Stimulated activated CD8-positive, alpha-beta memory T cell treated with anti-CD3 and anti-CD28 coated beads, Interleukin-2, amount 100 ng/mL, for 1 hour (primary cell): ENCODE measurements at regions not wholly inside any gene's neighbourhood (a gene's known extent, or its start where the extent isn't known, plus 50 kb on each side); places are given as distances from the start of the nearest gene placed in this dataset.
"Not testable (repeated sequence)": the region's sequence is repeated elsewhere in the genome, so short reads cannot be mapped to it uniquely, and the experiment has no call there.

Source experiments
- DNase-seq, 2 donors: peaks; one replicate each; pipeline ENCODE4 v3.0.0-alpha.2; 2020; ENCODE audit warnings: low read depth in 2 of 2

- DNase-seq = no peak
Measured at GRCh38 chr20:1810926-1811620, 84.1 kb upstream of the SIRPA start.

- DNase-seq = no peak
Measured at GRCh38 chr20:1810572-1810925, 84.7 kb upstream of the SIRPA start.

GRCh38 chr20:1809611-1810510 is 85.3 kb upstream of the SIRPA start:
- DNase-seq = no peak

GRCh38 chr20:1809131-1809572 is 86.1 kb upstream of the SIRPA start:
- DNase-seq = no peak

GRCh38 chr20:1808101-1808500 is 87.1 kb upstream of the SIRPA start:
- no peak for DNase-seq

- DNase-seq = no peak
Measured at GRCh38 chr20:1807394-1807793, 87.8 kb upstream of the SIRPA start.

GRCh38 chr20:1806456-1806855 is 88.8 kb upstream of the SIRPA start:
- DNase-seq = no peak

- no peak for DNase-seq
Measured at GRCh38 chr20:1805816-1806215, 89.4 kb upstream of the SIRPA start.

- no peak for DNase-seq
Measured at GRCh38 chr20:1805161-1805581, 90.0 kb upstream of the SIRPA start.

GRCh38 chr20:1804554-1804956 is 90.7 kb upstream of the SIRPA start:
- no peak for DNase-seq

GRCh38 chr20:1803932-1804501 is 91.2 kb upstream of the SIRPA start:
- no peak for DNase-seq

GRCh38 chr20:1803061-1803931 is 91.9 kb upstream of the SIRPA start:
- no peak for DNase-seq

GRCh38 chr20:1802385-1803060 is 92.7 kb upstream of the SIRPA start:
- no peak for DNase-seq

- no peak for DNase-seq
Measured at GRCh38 chr20:1801929-1802306, 93.3 kb upstream of the SIRPA start.

GRCh38 chr20:1801225-1801928 is 93.8 kb upstream of the SIRPA start:
- DNase-seq = no peak

- DNase-seq = no peak
Measured at GRCh38 chr20:1800777-1801176, 94.4 kb upstream of the SIRPA start.

- no peak for DNase-seq
Measured at GRCh38 chr20:1800180-1800579, 95.0 kb upstream of the SIRPA start.

GRCh38 chr20:1799746-1800145 is 95.5 kb upstream of the SIRPA start:
- DNase-seq = not testable (repeated sequence)

GRCh38 chr20:1798982-1799381 is 96.2 kb upstream of the SIRPA start:
- no peak for DNase-seq

GRCh38 chr20:1793821-1794220 is 101.4 kb upstream of the SIRPA start:
- no peak for DNase-seq

- no peak for DNase-seq
Measured at GRCh38 chr20:1792274-1792673, 102.9 kb upstream of the SIRPA start.
